ENCODE measurements at regions not wholly inside any gene's neighbourhood (a gene's known extent, or its start where the extent isn't known, plus 50 kb on each side); places are given as distances from the start of the nearest gene placed in this dataset.

DNA sequence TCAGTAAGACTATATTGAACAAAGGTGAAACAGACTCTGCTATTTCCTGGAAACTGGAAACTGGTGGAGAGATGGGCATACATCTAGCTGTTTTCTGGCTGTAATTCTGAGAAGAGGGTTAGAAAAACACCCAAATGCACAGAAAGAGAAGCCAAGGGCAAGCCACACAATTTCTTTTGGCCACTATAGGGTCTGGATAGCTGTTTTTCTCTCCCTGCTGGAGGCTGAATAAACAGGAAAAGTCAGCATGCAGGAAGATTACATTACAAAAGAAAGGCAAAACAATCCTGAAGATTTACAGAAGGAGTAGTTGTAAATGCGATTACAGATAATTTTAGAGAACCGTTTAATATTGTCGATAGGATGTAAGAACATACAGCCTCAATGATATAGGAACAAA, 186.2 kb upstream of the REG3G start:
- TF ChIP-seq CTCF (IDR thresholded peaks at IDR 0.05; ENCODE audit: low read depth, low read length) (no peak), POLR2A (IDR thresholded peaks at IDR 0.05; ENCODE audit: extremely low read depth, insufficient read length) (no peak)
- TF ChIP-seq, protein P1, sequence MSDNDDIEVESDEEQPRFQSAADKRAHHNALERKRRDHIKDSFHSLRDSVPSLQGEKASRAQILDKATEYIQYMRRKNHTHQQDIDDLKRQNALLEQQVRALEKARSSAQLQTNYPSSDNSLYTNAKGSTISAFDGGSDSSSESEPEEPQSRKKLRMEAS (IDR thresholded peaks at IDR 0.05; ENCODE audit: low read depth, low read length): no peak

Data from NB4 (cell line).